ENCODE measurements at regions not wholly inside any gene's neighbourhood (a gene's known extent, or its start where the extent isn't known, plus 50 kb on each side); places are given as distances from the start of the nearest gene placed in this dataset.
A peak's percentile ranks its signal among the peaks of the same experiment; 100 is the strongest.
"Not testable (repeated sequence)": the region's sequence is repeated elsewhere in the genome, so short reads cannot be mapped to it uniquely, and the experiment has no call there.

GRCh38 chr13:23966691-23967615 lies 69.7 kb upstream of the C1QTNF9B start:
- DNase-seq (peak in 1 of 3 donors; percentile 42), ATAC-seq (peak; percentile 84)
- no peak overlapping the region for H3K4me3 ChIP-seq
- no peaks in the 10 kb centered on the region for H3K36me3 ChIP-seq (ENCODE audit: low read depth)
- H3K9me3 ChIP-seq, result no peaks in the 10 kb centered on the region
- intact Hi-C loops (cut with DNase I, micrococcal nuclease), result no loop called here
- H3K4me1 ChIP-seq (ENCODE audit: low read depth), result peaks cover 8% of the 10 kb centered on the region
- no peak for TF ChIP-seq CTCF (IDR thresholded peaks at IDR 0.05)

- ATAC-seq; intact Hi-C loops (cut with DNase I, micrococcal nuclease): not testable (repeated sequence)
Measured at GRCh38 chr13:23967792-23968191, 70.5 kb upstream of the C1QTNF9B start.

GRCh38 chr13:23969647-23970046 lies 72.3 kb upstream of the C1QTNF9B start:
- no peaks in the 10 kb centered on the region for H3K36me3 ChIP-seq (ENCODE audit: low read depth)
- no peak for TF ChIP-seq CTCF (IDR thresholded peaks at IDR 0.05)
- H3K4me3 ChIP-seq, result no peak overlapping the region
- peaks cover 5% of the 10 kb centered on the region for H3K4me1 ChIP-seq (ENCODE audit: low read depth)
- ATAC-seq (peak; percentile 27), DNase-seq (no peak)
- H3K9me3 ChIP-seq, result no peaks in the 10 kb centered on the region
- intact Hi-C loops (cut with DNase I, micrococcal nuclease), result no loop called here

More at GRCh38 chr13:23967792-23968191, 70.5 kb upstream of the C1QTNF9B start:
- DNase-seq; H3K9me3 ChIP-seq; H3K4me3 ChIP-seq; H3K36me3 ChIP-seq (ENCODE audit: low read depth); H3K4me1 ChIP-seq (ENCODE audit: low read depth): not testable (repeated sequence)

GRCh38 chr13:23979361-23980159 lies 82.3 kb upstream of the C1QTNF9B start:
- DNase-seq (peak; percentile 69 to 79 (median 71)), ATAC-seq (peak; percentile 89)
- Histone ChIP-seq H3K9me3 (no peaks in the 10 kb centered on the region), H3K4me3 (no peak overlapping the region), H3K4me1 (ENCODE audit: low read depth) (peaks cover 7% of the 10 kb centered on the region), H3K36me3 (ENCODE audit: low read depth) (peaks cover 4% of the 10 kb centered on the region)
- TF ChIP-seq CTCF (IDR thresholded peaks at IDR 0.05), result no peak
- intact Hi-C loops (cut with DNase I, micrococcal nuclease), result no loop called here

GRCh38 chr13:23980160-23980551 lies 82.9 kb upstream of the C1QTNF9B start:
- no peak overlapping the region for H3K4me3 ChIP-seq
- DNase-seq (peak; percentile 83 to 86 (median 85)), ATAC-seq (peak; percentile 78)
- no peaks in the 10 kb centered on the region for H3K9me3 ChIP-seq
- intact Hi-C loops (cut with DNase I, micrococcal nuclease), result no loop called here
- H3K4me1 ChIP-seq (ENCODE audit: low read depth), result peaks cover 7% of the 10 kb centered on the region
- no peak for TF ChIP-seq CTCF (IDR thresholded peaks at IDR 0.05)
- H3K36me3 ChIP-seq (ENCODE audit: low read depth), result peaks cover 4% of the 10 kb centered on the region

GRCh38 chr13:23983671-23984070 lies 86.4 kb upstream of the C1QTNF9B start:
- Histone ChIP-seq H3K4me3 (no peak overlapping the region), H3K9me3 (no peaks in the 10 kb centered on the region), H3K36me3 (ENCODE audit: low read depth) (no peaks in the 10 kb centered on the region), H3K4me1 (ENCODE audit: low read depth) (peaks cover 7% of the 10 kb centered on the region)
- intact Hi-C loops (cut with DNase I, micrococcal nuclease), result no loop called here
- no peak for ATAC-seq
- no peak for DNase-seq
- no peak for TF ChIP-seq CTCF (IDR thresholded peaks at IDR 0.05)

Measured in mucosa of descending colon (tissue), 3 donors.